H1 (cell line): ENCODE measurements at regions not wholly inside any gene's neighbourhood (a gene's known extent, or its start where the extent isn't known, plus 50 kb on each side); places are given as distances from the start of the nearest gene placed in this dataset.

Experiments used
- CTCF ChIA-PET: fragments of 300-600 bp; sonication (Branson Sonifier 250); formaldehyde crosslinking; loops from one replicate; lab custom pipeline; 2021; ENCODE audit not compliant: partially characterized antibody; lab: Charles Lee
- POLR2A ChIA-PET: fragments of 300-600 bp; sonication (Branson Sonifier 250); formaldehyde crosslinking; loops from one replicate; lab custom pipeline; 2021; ENCODE audit warnings: inconsistent platforms; ENCODE audit not compliant: partially characterized antibody; lab: Charles Lee
- DNase-seq, 2 experiments: peaks; one replicate each; pipeline versions ENCODE4 v3.0.0 to v3.0.0-alpha.2; 2010 to 2022; ENCODE audit warnings: low spot score in 2 of 2, low read depth in 1 of 2, mixed read lengths in 1 of 2
- FAIRE-seq: peaks from 2 replicates; lab custom pipeline; 2011; peaks lifted over from hg19 to GRCh38; lab: Jason Lieb, UNC
- H2AFZ ChIP-seq: 2 replicates; pipeline ENCODE4 v1.8.1; 2012; ENCODE audit warnings: low read length, inconsistent platforms
- H2AK5ac ChIP-seq: 2 replicates; pipeline ENCODE4 v1.6.1; 2013; ENCODE audit warnings: low read depth, low read length
- H2BK120ac ChIP-seq: replicated peaks from 2 replicates; pipeline ENCODE3; 2013; ENCODE audit warnings: low read depth, low read length, inconsistent platforms
- H2BK12ac ChIP-seq: 2 replicates; pipeline ENCODE4 v1.6.1; 2013; ENCODE audit warnings: low read depth, low read length
- H2BK15ac ChIP-seq: 2 replicates; pipeline ENCODE4 v1.6.1; 2013; ENCODE audit warnings: low read length
- H2BK20ac ChIP-seq: 2 replicates; pipeline ENCODE4 v1.6.1; 2013; ENCODE audit warnings: low read length
- H2BK5ac ChIP-seq: 2 replicates; pipeline ENCODE4 v1.6.1; 2013; ENCODE audit warnings: low read depth, low read length
- H3K14ac ChIP-seq: 2 replicates; pipeline ENCODE4 v1.6.1; 2013; ENCODE audit warnings: inconsistent platforms; ENCODE audit not compliant: insufficient read length
- H3K18ac ChIP-seq: 2 replicates; pipeline ENCODE4 v1.6.1; 2013; ENCODE audit warnings: low read length; ENCODE audit errors: extremely low read depth
- H3K23ac ChIP-seq: 2 replicates; pipeline ENCODE4 v1.6.1; 2013; ENCODE audit warnings: inconsistent platforms; ENCODE audit not compliant: insufficient read length
- H3K23me2 ChIP-seq: 2 replicates; pipeline ENCODE4 v1.6.1; 2013; ENCODE audit warnings: low read depth, low read length
- H3K27ac ChIP-seq: 2 replicates; pipeline ENCODE4 v1.6.1; 2011; ENCODE audit warnings: low read depth, low read length, inconsistent platforms
- H3K27me3 ChIP-seq, 4 experiments: replicated peaks in 1 of 4; 1 replicate in 1 of 4; 2 replicates in 3 of 4; pipeline versions ENCODE4 v1.6.1 to v1.8.1; 2011 to 2013; ENCODE audit warnings: low read length in 3 of 4, mild to moderate bottlenecking in 3 of 4, inconsistent platforms in 2 of 4, mixed read lengths in 2 of 4, moderate library complexity in 1 of 4; ENCODE audit not compliant: control insufficient read depth in 3 of 4, insufficient read depth in 3 of 4; ENCODE audit errors: extremely low read depth in 1 of 4
- H3K36me3 ChIP-seq, 4 experiments: 2 replicates each; pipeline versions ENCODE4 v1.6.1 to v1.8.1; 2011 to 2013; ENCODE audit warnings: mild to moderate bottlenecking in 4 of 4, low read length in 3 of 4, moderate library complexity in 2 of 4, control low read depth in 1 of 4, inconsistent platforms in 1 of 4; ENCODE audit not compliant: insufficient read depth in 4 of 4, control insufficient read depth in 2 of 4
- H3K4ac ChIP-seq: replicated peaks from 2 replicates; pipeline ENCODE3; 2013; ENCODE audit warnings: low read length, low read depth, mixed read lengths, inconsistent platforms; ENCODE audit not compliant: insufficient read length
- H3K4me1 ChIP-seq, 4 experiments: replicated peaks in 1 of 4; 1 replicate in 1 of 4; 2 replicates in 3 of 4; pipeline versions ENCODE4 v1.6.1 to v1.8.1; 2011 to 2013; ENCODE audit warnings: low read length in 3 of 4, inconsistent platforms in 2 of 4, mixed read lengths in 1 of 4; ENCODE audit not compliant: insufficient read depth in 4 of 4, control insufficient read depth in 3 of 4
- H3K4me2 ChIP-seq, 2 experiments: 2 replicates each; pipeline versions ENCODE4 v1.6.1 to v1.8.1; 2011 to 2013; ENCODE audit warnings: low read depth in 2 of 2, low read length in 2 of 2, control low read depth in 1 of 2, inconsistent platforms in 1 of 2, mild to moderate bottlenecking in 1 of 2; ENCODE audit not compliant: insufficient read depth in 1 of 2
- H3K4me3 ChIP-seq, 4 experiments: fragments of 200-600, 300-600 bp in 1 of 4; sonication (generic), shearing (Covaris generic), sonication (Bioruptor Twin) in 1 of 4; 2 replicates each; pipeline versions ENCODE4 v1.5.1 to v1.8.1; 2011 to 2016; ENCODE audit warnings: low read length in 4 of 4, low read depth in 3 of 4, control low read depth in 2 of 4, inconsistent platforms in 2 of 4, mild to moderate bottlenecking in 2 of 4, mixed read lengths in 1 of 4, moderate library complexity in 1 of 4; ENCODE audit not compliant: insufficient read depth in 2 of 4; ENCODE audit errors: extremely low read depth in 1 of 4
- H3K56ac ChIP-seq: replicated peaks from 2 replicates; pipeline ENCODE3; 2013; ENCODE audit warnings: low read depth, mild to moderate bottlenecking, mixed read lengths, low read length, inconsistent platforms; ENCODE audit not compliant: insufficient read length
- H3K79me1 ChIP-seq: 2 replicates; pipeline ENCODE4 v1.6.1; 2013; ENCODE audit warnings: low read depth, low read length, control low read depth
- H3K79me2 ChIP-seq, 2 experiments: 2 replicates each; pipeline versions ENCODE4 v1.6.1 to v1.8.1; 2012 to 2013; ENCODE audit warnings: low read length in 2 of 2, mild to moderate bottlenecking in 2 of 2, inconsistent platforms in 1 of 2; ENCODE audit not compliant: insufficient read depth in 2 of 2, control insufficient read depth in 1 of 2
- H3K9ac ChIP-seq, 4 experiments: replicated peaks in 1 of 4; 1 replicate in 1 of 4; 2 replicates in 3 of 4; pipeline versions ENCODE4 v1.6.1 to v1.8.1; 2011 to 2013; ENCODE audit warnings: low read depth in 3 of 4, low read length in 3 of 4, control low read depth in 2 of 4, mild to moderate bottlenecking in 2 of 4, moderate library complexity in 2 of 4, inconsistent platforms in 1 of 4; ENCODE audit errors: extremely low read depth in 1 of 4
- H3K9me3 ChIP-seq, 2 experiments: 2 replicates each; pipeline versions ENCODE4 v1.6.1 to v1.8.1; 2012 to 2013; ENCODE audit warnings: mild to moderate bottlenecking in 2 of 2, moderate library complexity in 2 of 2, control low read depth in 1 of 2, inconsistent platforms in 1 of 2, low read depth in 1 of 2, low read length in 1 of 2, mixed read lengths in 1 of 2; ENCODE audit not compliant: insufficient read depth in 2 of 2
- H4K20me1 ChIP-seq, 2 experiments: replicated peaks in 1 of 2; 2 replicates each; pipeline versions ENCODE3 to v1.8.1; 2011 to 2013; ENCODE audit warnings: inconsistent platforms in 2 of 2, low read length in 2 of 2, mild to moderate bottlenecking in 1 of 2; ENCODE audit not compliant: insufficient read depth in 2 of 2, control insufficient read depth in 1 of 2
- H4K5ac ChIP-seq: 2 replicates; pipeline ENCODE4 v1.6.1; 2013; ENCODE audit warnings: low read length, low read depth, mixed read lengths, inconsistent platforms; ENCODE audit not compliant: insufficient read length
- H4K8ac ChIP-seq: 2 replicates; pipeline ENCODE4 v1.8.0; 2013; ENCODE audit warnings: mild to moderate bottlenecking, moderate library complexity, low read length, inconsistent platforms; ENCODE audit not compliant: insufficient read depth; ENCODE audit errors: extremely low read depth
- H4K91ac ChIP-seq: replicated peaks from 2 replicates; pipeline ENCODE3; 2013; ENCODE audit warnings: low read length, mixed read lengths, inconsistent platforms; ENCODE audit not compliant: insufficient read length
- BACH1 ChIP-seq: IDR thresholded peaks from 2 replicates; pipeline ENCODE4 v1.6.1; 2012; ENCODE audit warnings: low read length, improper control_type of control experiment
- CBX8 ChIP-seq: fragments of 300-800, 300-1000 bp; sonication (generic); IDR thresholded peaks from 2 replicates; pipeline ENCODE4 v1.7.1; 2016; ENCODE audit warnings: low read depth, low read length, borderline replicate concordance
- EZH2 ChIP-seq: fragments of 200-600 bp; sonication (generic); IDR thresholded peaks from 2 replicates; pipeline ENCODE4 v1.7.1; 2012; ENCODE audit warnings: low read depth, mild to moderate bottlenecking, moderate library complexity, low read length, inconsistent platforms; ENCODE audit not compliant: severe bottlenecking
- KDM1A ChIP-seq: fragments of 200-600, 300-600 bp; sonication (generic); IDR thresholded peaks from 2 replicates; pipeline ENCODE4 v1.7.1; 2016; ENCODE audit warnings: mild to moderate bottlenecking, low read length, borderline replicate concordance
- MAX ChIP-seq: IDR thresholded peaks from 2 replicates; pipeline ENCODE4 v1.6.1; 2012; ENCODE audit warnings: inconsistent platforms
- PHF8 ChIP-seq: fragments of 200-600 bp; sonication (generic); conservative IDR thresholded peaks from 2 replicates; pipeline ENCODE4 v1.7.1; 2012; ENCODE audit warnings: low read depth, mild to moderate bottlenecking, inconsistent platforms, low read length, moderate library complexity
- POLR2AphosphoS5 ChIP-seq: IDR thresholded peaks from 2 replicates; pipeline ENCODE4 v1.6.1; 2011; ENCODE audit warnings: low read depth, low read length
- POU5F1 ChIP-seq: IDR thresholded peaks from 2 replicates; pipeline ENCODE4 v1.6.1; 2011; ENCODE audit warnings: low read depth, mild to moderate bottlenecking, low read length, moderate library complexity
- SP1 ChIP-seq: IDR thresholded peaks from 2 replicates; pipeline ENCODE4 v1.6.1; 2011; ENCODE audit warnings: low read depth, low read length
- SP2 ChIP-seq: IDR thresholded peaks from 2 replicates; pipeline ENCODE4 v1.6.1; 2012; ENCODE audit warnings: mild to moderate bottlenecking, low read length, inconsistent platforms
- TAF1 ChIP-seq: IDR thresholded peaks from 2 replicates; pipeline ENCODE4 v1.6.1; 2011; ENCODE audit warnings: mild to moderate bottlenecking, low read depth, low read length
- TAF7 ChIP-seq: optimal IDR thresholded peaks from 2 replicates; pipeline ENCODE3; 2011; ENCODE audit warnings: low read depth, mild to moderate bottlenecking, inconsistent platforms, low read length, moderate library complexity, borderline replicate concordance
- WGBS, 2 experiments: shearing (Covaris generic) in 1 of 2; methylation state at CpG; one replicate each; pipeline versions ENCODE4 v1.1.6 to v1.1.7; 2013 to 2015; ENCODE audit warnings: low lambda C conversion rate in 2 of 2, mixed read lengths in 2 of 2, inconsistent platforms in 1 of 2, low coverage in 1 of 2, missing lambda C conversion rate in 1 of 2; ENCODE audit not compliant: insufficient replicate concordance in 2 of 2, insufficient coverage in 1 of 2, insufficient read length in 1 of 2; ENCODE audit errors: extremely low coverage in 1 of 2, missing lambda C conversion rate in 1 of 2; 5-methylcytosine and 5-hydroxymethylcytosine counted together

GRCh38 chr13:62043600-62043999, 628.0 kb upstream of the PCDH20 start:
- Histone ChIP-seq H3K4me2 (no peak overlapping the region), H3K14ac (no peak overlapping the region), H2AK5ac (no peak overlapping the region), H3K56ac (no peak overlapping the region), H2BK20ac (no peak overlapping the region), H2BK5ac (no peak overlapping the region), H3K9me3 (peaks cover 8 to 9% of the 10 kb centered on the region in 2 experiments), H4K91ac (no peak overlapping the region), H3K23ac (no peak overlapping the region), H3K79me1 (no peaks in the 10 kb centered on the region), H3K23me2 (no peaks in the 10 kb centered on the region), H4K20me1 (no peaks in the 10 kb centered on the region), H3K9ac (no peak overlapping the region), H3K79me2 (no peaks in the 10 kb centered on the region), H3K18ac (no peak overlapping the region), H3K4me3 (no peak overlapping the region), H4K8ac (no peak overlapping the region), H3K27ac (no peak overlapping the region), H3K4me1 (no peaks in the 10 kb centered on the region), H2AFZ (no peak overlapping the region), H3K36me3 (no peaks in the 10 kb centered on the region), H3K27me3 (no peaks in the 10 kb centered on the region), H2BK120ac (no peak overlapping the region), H2BK12ac (no peak overlapping the region), H2BK15ac (no peak overlapping the region), H3K4ac (no peak overlapping the region), H4K5ac (no peak overlapping the region)
- FAIRE-seq (no peak), DNase-seq (no peak)
- 90% methylated on average over 3 of the region's 3 CpGs; no CpG with 5 or more reads in 1 of the 2 experiments for WGBS, 2 experiments
- no peak for TF ChIP-seq TAF7
- no peak for TF ChIP-seq SP1
- TF ChIP-seq SP2: no peak
- TF ChIP-seq POLR2AphosphoS5: no peak
- TF ChIP-seq KDM1A: no peak
- no peak for TF ChIP-seq MAX
- no peak for TF ChIP-seq EZH2
- no peak for TF ChIP-seq CBX8
- TF ChIP-seq PHF8: no peak
- TF ChIP-seq TAF1: no peak
- no peak for TF ChIP-seq BACH1
- TF ChIP-seq POU5F1: no peak
- ChIA-PET CTCF (no interaction called here), POLR2A (no interaction called here)
